Bronchial epithelial cell (primary cell): ENCODE measurements at regions not wholly inside any gene's neighbourhood (a gene's known extent, or its start where the extent isn't known, plus 50 kb on each side); places are given as distances from the start of the nearest gene placed in this dataset.
A peak's percentile ranks its signal among the peaks of the same experiment; 100 is the strongest.

Experiments
- DNase-seq: peaks from one replicate; pipeline ENCODE4 v3.0.0-alpha.2; 2010; ENCODE audit warnings: low read depth
- FAIRE-seq: peaks from 2 replicates; lab custom pipeline; 2011; peaks lifted over from hg19 to GRCh38; lab: Jason Lieb, UNC
- H3K27me3 ChIP-seq: 2 replicates; pipeline ENCODE4 v1.5.1; 2011; ENCODE audit warnings: low read length; ENCODE audit not compliant: control insufficient read depth, insufficient read depth
- H3K36me3 ChIP-seq: 2 replicates; pipeline ENCODE4 v1.5.1; 2011; ENCODE audit warnings: low read length; ENCODE audit not compliant: control insufficient read depth, insufficient read depth
- H3K4me3 ChIP-seq: 2 replicates; pipeline ENCODE4 v1.5.1; 2011; ENCODE audit warnings: mild to moderate bottlenecking, low read depth, low read length, control low read depth
- TF ChIP-seq, protein P1 (sequence below): IDR thresholded peaks from 2 replicates; pipeline ENCODE4 v1.5.1; 2011; ENCODE audit warnings: mild to moderate bottlenecking, moderate library complexity, low read length, control low read depth, inconsistent platforms; ENCODE audit not compliant: insufficient read depth, severe bottlenecking

DNA sequence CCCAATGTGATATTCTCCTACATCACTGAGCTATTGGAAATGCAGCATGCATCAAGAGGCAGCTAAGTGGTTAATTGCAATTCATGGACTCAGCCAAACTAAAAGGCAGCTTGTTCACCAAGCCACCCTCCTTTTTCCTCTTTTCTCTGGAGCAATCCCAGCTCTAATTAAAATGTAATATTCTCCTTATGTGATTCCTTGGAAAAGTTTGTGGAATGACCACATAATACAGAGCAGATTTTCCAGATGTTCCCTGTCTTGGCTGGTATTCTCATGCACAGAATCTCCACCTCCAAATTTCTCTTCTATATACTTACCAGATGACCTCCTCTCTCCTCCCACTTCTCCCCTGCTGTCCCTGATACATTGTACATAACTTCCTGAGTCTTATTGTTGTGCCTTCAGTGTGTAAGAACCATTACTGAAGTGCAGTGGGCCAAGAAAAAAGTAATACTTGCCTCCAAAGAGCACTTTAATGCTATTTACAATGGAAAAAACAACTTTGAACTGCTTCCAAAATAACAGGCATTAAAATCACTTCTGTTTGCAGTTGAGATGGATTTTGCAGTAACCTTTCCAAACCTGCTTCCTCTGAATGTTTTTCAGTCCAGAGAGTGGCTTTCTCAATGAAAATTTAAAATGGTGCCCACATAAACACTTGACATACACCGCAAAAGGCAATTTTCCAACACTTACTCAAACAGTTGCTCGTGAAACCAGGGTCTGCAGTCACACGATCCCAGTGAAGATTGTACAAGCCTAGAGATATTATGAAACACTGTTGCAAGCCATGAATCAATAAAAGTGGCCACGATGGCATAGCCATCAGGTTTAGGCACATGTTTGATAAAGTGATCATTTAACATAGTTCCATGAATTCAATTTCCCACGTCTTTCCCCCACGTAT lies 258.0 kb downstream of the MTX2 start:
- Histone ChIP-seq H3K27me3 (no peaks in the 10 kb centered on the region), H3K4me3 (no peak overlapping the region), H3K36me3 (no peaks in the 10 kb centered on the region)
- DNase-seq: no peak
- FAIRE-seq: no peak
- TF ChIP-seq, protein P1, sequence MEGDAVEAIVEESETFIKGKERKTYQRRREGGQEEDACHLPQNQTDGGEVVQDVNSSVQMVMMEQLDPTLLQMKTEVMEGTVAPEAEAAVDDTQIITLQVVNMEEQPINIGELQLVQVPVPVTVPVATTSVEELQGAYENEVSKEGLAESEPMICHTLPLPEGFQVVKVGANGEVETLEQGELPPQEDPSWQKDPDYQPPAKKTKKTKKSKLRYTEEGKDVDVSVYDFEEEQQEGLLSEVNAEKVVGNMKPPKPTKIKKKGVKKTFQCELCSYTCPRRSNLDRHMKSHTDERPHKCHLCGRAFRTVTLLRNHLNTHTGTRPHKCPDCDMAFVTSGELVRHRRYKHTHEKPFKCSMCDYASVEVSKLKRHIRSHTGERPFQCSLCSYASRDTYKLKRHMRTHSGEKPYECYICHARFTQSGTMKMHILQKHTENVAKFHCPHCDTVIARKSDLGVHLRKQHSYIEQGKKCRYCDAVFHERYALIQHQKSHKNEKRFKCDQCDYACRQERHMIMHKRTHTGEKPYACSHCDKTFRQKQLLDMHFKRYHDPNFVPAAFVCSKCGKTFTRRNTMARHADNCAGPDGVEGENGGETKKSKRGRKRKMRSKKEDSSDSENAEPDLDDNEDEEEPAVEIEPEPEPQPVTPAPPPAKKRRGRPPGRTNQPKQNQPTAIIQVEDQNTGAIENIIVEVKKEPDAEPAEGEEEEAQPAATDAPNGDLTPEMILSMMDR: no peak

DNA sequence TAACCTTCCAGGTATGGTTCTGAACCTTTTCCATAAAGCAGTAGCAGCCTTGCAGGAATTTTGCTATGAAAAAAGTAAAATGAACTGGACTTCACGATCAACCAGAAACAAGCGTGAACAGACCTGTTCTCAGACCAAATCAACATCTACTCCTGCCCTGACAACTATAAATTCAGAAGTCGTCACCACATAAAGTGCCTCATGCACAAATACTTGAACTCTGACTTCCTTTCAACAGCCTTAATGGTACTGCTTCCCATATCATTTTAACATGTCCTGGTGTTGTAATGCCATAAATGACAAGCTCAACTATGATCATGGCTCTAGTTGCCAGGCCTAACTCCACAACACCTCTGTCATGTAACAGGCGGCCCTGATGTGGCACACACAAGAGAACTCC lies 262.4 kb downstream of the MTX2 start:
- Histone ChIP-seq H3K4me3 (no peak overlapping the region), H3K27me3 (no peaks in the 10 kb centered on the region), H3K36me3 (no peaks in the 10 kb centered on the region)
- TF ChIP-seq, protein P1: no peak
- FAIRE-seq (no peak), DNase-seq (peak; percentile 12)

DNA sequence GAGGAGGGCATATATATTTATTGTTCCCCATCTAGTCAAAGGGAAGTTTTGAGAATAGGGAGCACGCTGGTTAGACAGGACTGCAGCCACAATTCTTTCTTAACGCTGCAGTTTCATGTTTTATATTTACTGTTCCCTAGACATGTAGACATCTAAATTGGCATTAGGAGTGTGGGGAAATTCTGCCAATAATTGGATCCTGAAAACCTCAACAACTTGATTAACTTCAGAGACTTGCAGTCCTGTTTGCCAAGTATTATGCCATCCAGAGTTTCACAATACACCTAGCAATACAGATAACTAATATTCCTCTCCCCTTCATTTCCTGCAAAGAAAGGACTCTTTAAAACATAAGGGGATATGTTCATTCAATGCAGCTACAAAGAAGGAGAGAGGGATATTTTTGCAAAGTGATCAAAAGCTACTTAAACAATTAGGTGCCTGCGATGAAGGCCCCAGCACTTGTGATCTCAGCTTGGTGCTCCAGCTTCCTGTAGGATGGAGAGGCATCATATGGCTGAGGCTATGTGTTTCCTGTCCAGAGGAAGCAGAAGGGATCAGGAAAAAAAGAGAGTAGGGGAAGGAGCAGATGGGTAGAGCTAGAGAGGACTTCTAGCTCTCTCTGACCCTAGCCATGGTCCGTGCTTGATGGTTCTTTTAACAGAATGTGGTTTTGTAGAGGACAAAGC lies 264.4 kb downstream of the MTX2 start:
- no peaks in the 10 kb centered on the region for H3K27me3 ChIP-seq
- peak; percentile 37 for DNase-seq
- no peaks in the 10 kb centered on the region for H3K36me3 ChIP-seq
- TF ChIP-seq, protein P1: no peak
- FAIRE-seq: no peak
- H3K4me3 ChIP-seq: no peak overlapping the region

DNA sequence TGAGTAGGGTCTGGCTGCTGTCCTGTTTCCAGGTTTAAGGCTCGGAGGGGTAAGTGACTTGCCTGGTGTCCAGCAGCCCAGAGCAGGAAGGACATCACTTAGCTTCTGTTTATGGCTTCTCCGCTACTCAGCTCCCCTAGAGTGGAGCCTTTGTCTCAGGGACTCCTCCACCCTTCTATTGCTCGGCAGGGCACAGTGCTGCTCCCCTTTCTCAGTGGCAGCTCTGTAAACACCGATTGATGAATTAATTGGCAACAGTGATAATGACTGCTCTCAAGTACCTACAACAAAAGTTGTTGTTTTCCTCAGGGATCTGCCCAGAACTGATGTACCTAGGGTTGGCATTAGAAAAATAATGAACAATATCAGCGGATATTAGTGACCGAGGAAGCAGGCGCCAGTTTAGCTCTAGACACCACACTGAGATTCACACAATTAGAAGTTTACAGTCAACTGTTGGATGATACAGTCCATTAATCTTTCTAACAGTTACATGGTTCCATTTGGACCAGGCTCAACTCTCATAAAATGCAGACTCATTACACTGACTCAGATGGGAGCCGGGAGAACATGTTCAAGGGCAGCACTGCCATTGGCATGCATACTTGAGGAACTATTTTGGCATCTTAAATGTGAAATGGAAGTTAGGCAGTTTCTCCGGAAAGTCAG lies 265.7 kb downstream of the MTX2 start:
- DNase-seq (peak; percentile 30), FAIRE-seq (no peak)
- Histone ChIP-seq H3K36me3 (no peaks in the 10 kb centered on the region), H3K27me3 (no peaks in the 10 kb centered on the region), H3K4me3 (no peak overlapping the region)
- TF ChIP-seq, protein P1: no peak

DNA sequence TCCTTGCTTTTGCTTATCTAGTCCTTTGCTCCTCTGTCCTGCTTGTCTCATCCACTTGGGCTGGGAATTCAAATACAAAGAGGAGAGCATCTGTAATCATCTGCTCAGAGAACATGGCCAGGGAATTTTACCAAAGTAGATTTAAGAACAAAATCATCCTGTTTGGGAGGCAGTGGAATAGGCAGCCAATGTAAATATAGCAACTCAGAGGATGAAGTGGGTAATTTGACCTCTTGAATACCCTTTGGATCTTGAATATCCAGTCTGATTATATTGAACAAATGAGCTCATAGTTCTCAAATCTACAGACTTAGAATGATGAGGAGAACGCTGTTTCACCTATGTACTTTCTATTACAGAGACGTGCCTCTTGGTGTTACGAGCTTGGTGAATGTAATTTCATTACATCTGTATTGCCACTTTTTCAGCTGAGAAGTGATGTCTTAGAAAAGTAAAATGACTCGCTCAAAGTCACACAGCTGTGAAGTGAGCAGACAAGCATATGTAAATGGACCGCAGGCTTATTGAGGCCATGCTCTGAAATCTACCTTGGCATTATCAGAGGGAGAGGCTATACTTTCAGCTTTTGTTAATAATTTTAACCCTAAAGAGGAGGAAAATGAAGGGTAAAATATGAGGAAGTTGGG lies 266.3 kb downstream of the MTX2 start:
- DNase-seq (peak; percentile 44), FAIRE-seq (no peak)
- no peak overlapping the region for H3K4me3 ChIP-seq
- TF ChIP-seq, protein P1: no peak
- no peaks in the 10 kb centered on the region for H3K27me3 ChIP-seq
- H3K36me3 ChIP-seq: no peaks in the 10 kb centered on the region
